ENCODE measurements at regions not wholly inside any gene's neighbourhood (a gene's known extent, or its start where the extent isn't known, plus 50 kb on each side); places are given as distances from the start of the nearest gene placed in this dataset.

DNA sequence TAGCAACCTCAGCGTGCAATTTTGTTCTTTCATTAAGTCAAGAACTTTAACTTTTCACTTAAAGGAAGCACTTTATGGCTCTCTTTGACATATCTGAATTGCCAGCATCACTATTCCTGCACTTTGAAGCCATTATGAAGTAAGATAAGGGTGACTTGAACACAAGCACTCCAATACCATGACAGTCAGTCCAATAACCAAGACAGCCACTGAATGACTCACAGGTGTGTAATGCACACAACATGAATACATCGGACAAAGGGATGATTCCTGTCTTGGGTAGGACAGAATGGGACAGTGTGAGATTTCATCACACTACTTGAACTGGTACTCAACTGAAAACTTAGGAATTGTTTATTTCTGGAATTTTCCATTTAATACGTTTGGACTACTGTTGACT, 233.7 kb upstream of the IPO5 start:
- no peak overlapping the region for H3K27ac ChIP-seq (ENCODE audit: low read length)
- H3K4me3 ChIP-seq (ENCODE audit: low read depth in 2 of 2, low read length in 2 of 2) = no peak overlapping the region
- ATAC-seq (no peak), DNase-seq (ENCODE audit: low read depth, low spot score) (no peak)
- ChIA-PET POLR2A (no interaction called here), CTCF (no interaction called here)
- intact Hi-C loops (cut with micrococcal nuclease; ENCODE audit: unreplicated experiment) (no loop called here), in situ Hi-C loops (cut with HindIII; ENCODE audit: low pct_unique_long_range_greater_than_20kb, low sequenced_read_pairs) (no loop called here)
- TF ChIP-seq SIN3A (IDR thresholded peaks at IDR 0.05; ENCODE audit: borderline replicate concordance, insufficient read depth, low read depth, low read length) (no peak), REST (IDR thresholded peaks at IDR 0.05; ENCODE audit: insufficient read depth in 1 of 2, low read depth in 2 of 2, low read length in 1 of 2) (no peak), POLR2AphosphoS5 (IDR thresholded peaks at IDR 0.05; ENCODE audit: low read depth, low read length) (no peak), TCF7L2 (IDR thresholded peaks at IDR 0.05; ENCODE audit: low read depth, low read length) (no peak)
- TF ChIP-seq, protein P1, sequence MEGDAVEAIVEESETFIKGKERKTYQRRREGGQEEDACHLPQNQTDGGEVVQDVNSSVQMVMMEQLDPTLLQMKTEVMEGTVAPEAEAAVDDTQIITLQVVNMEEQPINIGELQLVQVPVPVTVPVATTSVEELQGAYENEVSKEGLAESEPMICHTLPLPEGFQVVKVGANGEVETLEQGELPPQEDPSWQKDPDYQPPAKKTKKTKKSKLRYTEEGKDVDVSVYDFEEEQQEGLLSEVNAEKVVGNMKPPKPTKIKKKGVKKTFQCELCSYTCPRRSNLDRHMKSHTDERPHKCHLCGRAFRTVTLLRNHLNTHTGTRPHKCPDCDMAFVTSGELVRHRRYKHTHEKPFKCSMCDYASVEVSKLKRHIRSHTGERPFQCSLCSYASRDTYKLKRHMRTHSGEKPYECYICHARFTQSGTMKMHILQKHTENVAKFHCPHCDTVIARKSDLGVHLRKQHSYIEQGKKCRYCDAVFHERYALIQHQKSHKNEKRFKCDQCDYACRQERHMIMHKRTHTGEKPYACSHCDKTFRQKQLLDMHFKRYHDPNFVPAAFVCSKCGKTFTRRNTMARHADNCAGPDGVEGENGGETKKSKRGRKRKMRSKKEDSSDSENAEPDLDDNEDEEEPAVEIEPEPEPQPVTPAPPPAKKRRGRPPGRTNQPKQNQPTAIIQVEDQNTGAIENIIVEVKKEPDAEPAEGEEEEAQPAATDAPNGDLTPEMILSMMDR (IDR thresholded peaks at IDR 0.05) = no peak
- no peaks in the 10 kb centered on the region for H3K9me3 ChIP-seq (ENCODE audit: control insufficient read depth, insufficient read depth, low read depth, low read length)
- no TSS peak for BruUV-seq (replicated peaks)
- no peaks in the 10 kb centered on the region for H3K27me3 ChIP-seq (ENCODE audit: control insufficient read depth, insufficient read depth, low read length)
- no peaks in the 10 kb centered on the region for H3K36me3 ChIP-seq (ENCODE audit: control insufficient read depth, insufficient read depth, low read length)
- no peaks in the 10 kb centered on the region for H3K4me1 ChIP-seq (ENCODE audit: control insufficient read depth, insufficient read depth, low read length)

GRCh38 chr13:97720896-97721295, 232.6 kb upstream of the IPO5 start:
- no peak for DNase-seq (ENCODE audit: low read depth, low spot score)
- no TSS peak for BruUV-seq (replicated peaks)
- Histone ChIP-seq H3K36me3 (ENCODE audit: control insufficient read depth, insufficient read depth, low read length) (no peaks in the 10 kb centered on the region), H3K27me3 (ENCODE audit: control insufficient read depth, insufficient read depth, low read length) (no peaks in the 10 kb centered on the region), H3K4me3 (ENCODE audit: low read depth in 2 of 2, low read length in 2 of 2) (no peak overlapping the region), H3K4me1 (ENCODE audit: control insufficient read depth, insufficient read depth, low read length) (no peaks in the 10 kb centered on the region), H3K27ac (ENCODE audit: low read length) (no peak overlapping the region), H3K9me3 (ENCODE audit: control insufficient read depth, insufficient read depth, low read depth, low read length) (no peaks in the 10 kb centered on the region)
- ATAC-seq = no peak
- POLR2A ChIA-PET = no interaction called here
- intact Hi-C loops (cut with micrococcal nuclease; ENCODE audit: unreplicated experiment) = no loop called here
- CTCF ChIA-PET = no interaction called here
- TF ChIP-seq SIN3A (IDR thresholded peaks at IDR 0.05; ENCODE audit: borderline replicate concordance, insufficient read depth, low read depth, low read length) (no peak), REST (IDR thresholded peaks at IDR 0.05; ENCODE audit: insufficient read depth in 1 of 2, low read depth in 2 of 2, low read length in 1 of 2) (no peak), POLR2AphosphoS5 (IDR thresholded peaks at IDR 0.05; ENCODE audit: low read depth, low read length) (no peak)
- in situ Hi-C loops (cut with HindIII; ENCODE audit: low pct_unique_long_range_greater_than_20kb, low sequenced_read_pairs) = no loop called here
